ENCODE measurements at regions not wholly inside any gene's neighbourhood (a gene's known extent, or its start where the extent isn't known, plus 50 kb on each side); places are given as distances from the start of the nearest gene placed in this dataset.

DNA sequence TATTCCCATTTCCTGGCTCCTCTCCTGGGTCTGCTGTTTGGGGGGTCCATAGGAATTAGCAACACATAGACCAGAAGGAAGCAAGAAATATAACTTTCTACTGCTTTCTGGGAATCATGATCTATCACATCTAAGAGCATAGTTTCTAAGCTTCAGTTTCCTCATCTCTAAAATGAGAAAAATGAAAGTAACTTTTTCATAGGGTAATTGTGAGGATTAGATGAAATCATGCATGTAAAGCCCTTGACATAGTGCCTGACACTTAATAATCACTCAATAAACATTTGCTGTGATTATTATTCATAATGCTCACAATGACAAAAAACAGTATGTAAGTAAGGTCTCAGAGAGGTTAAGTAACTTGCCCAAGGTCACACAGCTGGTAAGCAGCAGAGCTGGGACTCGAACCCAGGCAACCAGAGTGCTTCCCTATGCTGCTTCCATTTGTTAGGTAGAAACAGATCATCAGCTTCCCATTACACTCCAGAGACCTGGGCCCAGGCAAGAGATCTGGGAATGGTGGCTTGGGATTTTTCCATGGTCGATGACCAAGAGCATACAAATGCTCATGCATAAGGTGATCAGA lies 86.6 kb upstream of the MAFB start:
- H2AFZ ChIP-seq (ENCODE audit: low read depth, low read length), result no peak overlapping the region
- peaks cover 3 to 5% of the 10 kb centered on the region in 2 experiments for H3K27me3 ChIP-seq (ENCODE audit: control insufficient read depth in 2 of 2, insufficient read depth in 2 of 2, low read length in 2 of 2)
- FAIRE-seq, result no peak
- H4K20me1 ChIP-seq (replicated peaks; ENCODE audit: control insufficient read depth, extremely low read depth, insufficient read depth, low read length), result no peaks in the 10 kb centered on the region
- BruUV-seq (replicated peaks), result no TSS peak
- ChIA-PET CTCF (interaction anchor here (1.0 to 1.3 kb wide), 3 partner anchors 9 to 188 kb away, joined by 3 to 4 read pairs (median 4); no protein-coding TSS in a partner anchor), POLR2A (no interaction called here)
- intact Hi-C loops (cut with micrococcal nuclease), result no loop called here
- TF ChIP-seq POLR2A (IDR thresholded peaks at IDR 0.05; ENCODE audit: low read depth, low read length) (no peak), POLR2AphosphoS5 (IDR thresholded peaks at IDR 0.05; ENCODE audit: insufficient read depth, low read depth, low read length) (no peak), FOS (IDR thresholded peaks at IDR 0.05; ENCODE audit: borderline replicate concordance, insufficient read depth, low read length) (no peak), JUN (IDR thresholded peaks at IDR 0.05; ENCODE audit: borderline replicate concordance, insufficient read depth, insufficient read length, low read depth) (no peak), MYC (IDR thresholded peaks at IDR 0.05; ENCODE audit: low read depth, low read length) (no peak), GATA2 (IDR thresholded peaks at IDR 0.05; ENCODE audit: insufficient read depth, insufficient read length, low read depth, low read length) (no peak), EZH2 (IDR thresholded peaks at IDR 0.05; ENCODE audit: borderline replicate concordance, low read depth, low read length, severe bottlenecking) (no peak)
- TF ChIP-seq, protein P1, sequence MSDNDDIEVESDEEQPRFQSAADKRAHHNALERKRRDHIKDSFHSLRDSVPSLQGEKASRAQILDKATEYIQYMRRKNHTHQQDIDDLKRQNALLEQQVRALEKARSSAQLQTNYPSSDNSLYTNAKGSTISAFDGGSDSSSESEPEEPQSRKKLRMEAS (IDR thresholded peaks at IDR 0.05; ENCODE audit: insufficient read depth, insufficient read length), result no peak
- TF ChIP-seq, protein P2, sequence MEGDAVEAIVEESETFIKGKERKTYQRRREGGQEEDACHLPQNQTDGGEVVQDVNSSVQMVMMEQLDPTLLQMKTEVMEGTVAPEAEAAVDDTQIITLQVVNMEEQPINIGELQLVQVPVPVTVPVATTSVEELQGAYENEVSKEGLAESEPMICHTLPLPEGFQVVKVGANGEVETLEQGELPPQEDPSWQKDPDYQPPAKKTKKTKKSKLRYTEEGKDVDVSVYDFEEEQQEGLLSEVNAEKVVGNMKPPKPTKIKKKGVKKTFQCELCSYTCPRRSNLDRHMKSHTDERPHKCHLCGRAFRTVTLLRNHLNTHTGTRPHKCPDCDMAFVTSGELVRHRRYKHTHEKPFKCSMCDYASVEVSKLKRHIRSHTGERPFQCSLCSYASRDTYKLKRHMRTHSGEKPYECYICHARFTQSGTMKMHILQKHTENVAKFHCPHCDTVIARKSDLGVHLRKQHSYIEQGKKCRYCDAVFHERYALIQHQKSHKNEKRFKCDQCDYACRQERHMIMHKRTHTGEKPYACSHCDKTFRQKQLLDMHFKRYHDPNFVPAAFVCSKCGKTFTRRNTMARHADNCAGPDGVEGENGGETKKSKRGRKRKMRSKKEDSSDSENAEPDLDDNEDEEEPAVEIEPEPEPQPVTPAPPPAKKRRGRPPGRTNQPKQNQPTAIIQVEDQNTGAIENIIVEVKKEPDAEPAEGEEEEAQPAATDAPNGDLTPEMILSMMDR (IDR thresholded peaks at IDR 0.05; ENCODE audit: extremely low read depth in 1 of 2, insufficient read depth in 1 of 2, low read depth in 1 of 2, low read length in 2 of 2), result no peak
- DNase-seq (ENCODE audit: low read depth, low spot score), result no peak
- H3K9ac ChIP-seq (replicated peaks; ENCODE audit: extremely low read depth, insufficient read depth, low read length), result no peak overlapping the region
- H3K9me1 ChIP-seq (replicated peaks; ENCODE audit: control insufficient read depth, extremely low read depth, insufficient read depth, low read length), result no peaks in the 10 kb centered on the region
- H3K27ac ChIP-seq (ENCODE audit: insufficient read depth, low read depth, low read length), result no peak overlapping the region
- H3K9me3 ChIP-seq (replicated peaks; ENCODE audit: control insufficient read depth, insufficient read depth, low read length), result no peaks in the 10 kb centered on the region
- H3K79me2 ChIP-seq (ENCODE audit: control insufficient read depth, insufficient read depth, low read length), result no peaks in the 10 kb centered on the region
- H3K4me2 ChIP-seq (ENCODE audit: insufficient read depth, low read length), result no peak overlapping the region
- no peaks in the 10 kb centered on the region for H3K4me1 ChIP-seq (ENCODE audit: control insufficient read depth, extremely low read depth, insufficient read depth, low read length)
- dilution Hi-C loops (cut with MboI; ENCODE audit: extremely low pct_ligation_motif_present, low sequenced_read_pairs), result no loop called here
- no peak overlapping the region for H3K4me3 ChIP-seq (replicated peaks in 1 of 3; ENCODE audit: insufficient read depth in 1 of 3, low read depth in 1 of 3, low read length in 3 of 3)
- H3K36me3 ChIP-seq (ENCODE audit: control insufficient read depth in 2 of 2, extremely low read depth in 1 of 2, insufficient read depth in 2 of 2, low read length in 2 of 2), result no peaks in the 10 kb centered on the region
